ENCODE measurements at regions not wholly inside any gene's neighbourhood (a gene's known extent, or its start where the extent isn't known, plus 50 kb on each side); places are given as distances from the start of the nearest gene placed in this dataset.

GRCh38 chr12:43638806-43639205 lies 86.8 kb upstream of the ADAMTS20 start:
- ChIA-PET POLR2A (ENCODE audit: low non-redundant PET) (no interaction called here), CTCF (no interaction called here)
- no peak for DNase-seq (ENCODE audit: low spot score)
- H3K27ac ChIP-seq, result no peak overlapping the region
- TF ChIP-seq CTCF (conservative IDR thresholded peaks at IDR 0.05; ENCODE audit: low read depth), result no peak

GRCh38 chr12:43636725-43637463 lies 84.9 kb upstream of the ADAMTS20 start:
- CTCF ChIA-PET, result no interaction called here
- no peak for DNase-seq (ENCODE audit: low spot score)
- no peak for TF ChIP-seq CTCF (conservative IDR thresholded peaks at IDR 0.05; ENCODE audit: low read depth)
- no peak overlapping the region for H3K27ac ChIP-seq
- POLR2A ChIA-PET (ENCODE audit: low non-redundant PET), result no interaction called here

- ChIA-PET POLR2A (ENCODE audit: low non-redundant PET) (no interaction called here), CTCF (no interaction called here)
- H3K27ac ChIP-seq, result no peak overlapping the region
- DNase-seq (ENCODE audit: low spot score), result no peak
- no peak for TF ChIP-seq CTCF (conservative IDR thresholded peaks at IDR 0.05; ENCODE audit: low read depth)
These were observed 69.3 kb upstream of the ADAMTS20 start for GRCh38 chr12:43621262-43621661.

- ChIA-PET POLR2A (ENCODE audit: low non-redundant PET) (no interaction called here), CTCF (no interaction called here)
- no peak for DNase-seq (ENCODE audit: low spot score)
- TF ChIP-seq CTCF (conservative IDR thresholded peaks at IDR 0.05; ENCODE audit: low read depth), result no peak
- no peak overlapping the region for H3K27ac ChIP-seq
These were observed 50.7 kb upstream of the ADAMTS20 start for GRCh38 chr12:43602738-43603137.

All from RWPE1 (cell line).